Stimulated activated effector memory CD8-positive, alpha-beta T cell treated with anti-CD3 and anti-CD28 coated beads, Interleukin-12 subunit alpha, Interleukin-12 subunit beta, amount 100 ng/mL, for 72 hours (primary cell): ENCODE measurements at regions not wholly inside any gene's neighbourhood (a gene's known extent, or its start where the extent isn't known, plus 50 kb on each side); places are given as distances from the start of the nearest gene placed in this dataset.
A peak's percentile ranks its signal among the peaks of the same experiment; 100 is the strongest.

ENCODE experiments used
- ATAC-seq: fragments of 150-1000 bp; cut with Tn5 transposase; 2 replicates; pipeline ENCODE4 v1.10.0; 2021
- DNase-seq, 2 donors: peaks; one replicate each; pipeline ENCODE4 v3.0.0; 2021 to 2022; ENCODE audit warnings: low spot score in 2 of 2
- H3K27ac Mint-ChIP-seq: one replicate; pipeline ENCODE4 v1.8.0; 2022; ENCODE audit warnings: mild to moderate bottlenecking, mixed read lengths
- H3K36me3 Mint-ChIP-seq: one replicate; pipeline ENCODE4 v1.8.0; 2022; ENCODE audit warnings: mild to moderate bottlenecking, mixed read lengths
- H3K4me1 Mint-ChIP-seq: one replicate; pipeline ENCODE4 v1.8.0; 2022; ENCODE audit warnings: mixed read lengths
- H3K4me3 Mint-ChIP-seq: one replicate; pipeline ENCODE4 v1.8.0; 2022; ENCODE audit warnings: mild to moderate bottlenecking, mixed read lengths
- H3K9me3 Mint-ChIP-seq: one replicate; pipeline ENCODE4 v1.8.0; 2022; ENCODE audit warnings: mixed read lengths

DNA sequence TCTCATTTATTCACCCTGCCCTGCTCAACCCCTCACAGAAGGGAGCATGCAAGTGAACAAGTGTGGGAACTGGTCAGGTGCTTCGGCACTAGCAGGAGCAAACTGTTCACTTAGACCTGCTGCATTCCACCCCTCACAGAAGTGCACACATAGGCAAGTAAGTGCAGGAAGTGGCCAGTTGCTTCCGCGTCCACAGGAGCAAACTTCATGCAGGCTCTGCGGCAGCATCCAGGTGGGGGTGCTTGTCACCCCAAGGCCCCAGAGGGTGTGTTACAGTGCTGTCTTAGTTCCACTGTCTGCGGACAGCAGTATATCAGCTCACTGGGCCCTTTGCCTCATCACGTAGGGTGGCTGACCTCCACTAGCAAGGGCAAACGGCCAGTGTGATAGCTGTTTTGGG is 167.3 kb upstream of the AVPR1A start:
- no peaks in the 10 kb centered on the region for H3K4me1 Mint-ChIP-seq

DNA sequence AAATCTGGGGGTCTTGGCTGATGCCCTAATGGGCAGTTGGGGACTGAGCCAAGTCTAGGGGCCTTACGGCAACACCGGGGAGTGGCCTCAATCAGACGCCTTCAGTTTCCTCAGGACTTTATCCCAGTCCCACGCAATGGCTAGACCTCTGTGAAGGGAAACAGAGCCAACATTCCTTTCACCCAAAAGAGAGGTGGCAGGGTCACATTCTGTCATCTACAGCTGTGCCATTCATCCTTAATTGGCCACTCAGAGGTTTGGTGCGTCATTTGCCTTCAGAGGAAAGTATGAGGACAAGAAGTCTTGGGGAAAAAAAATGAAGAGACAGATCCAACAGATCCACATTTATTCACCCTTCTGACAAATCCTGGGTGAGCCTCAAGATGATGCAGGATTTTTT is 166.9 kb upstream of the AVPR1A start:
- ATAC-seq: no peak
- no peaks in the 10 kb centered on the region for H3K36me3 Mint-ChIP-seq
- H3K4me1 Mint-ChIP-seq: no peaks in the 10 kb centered on the region
- no peak for DNase-seq
- H3K4me3 Mint-ChIP-seq: no peak overlapping the region
- no peak overlapping the region for H3K27ac Mint-ChIP-seq
- no peaks in the 10 kb centered on the region for H3K9me3 Mint-ChIP-seq

More for the DNA sequence above, 167.3 kb upstream of the AVPR1A start:
- no peaks in the 10 kb centered on the region for H3K36me3 Mint-ChIP-seq
- DNase-seq (no peak), ATAC-seq (no peak)
- H3K27ac Mint-ChIP-seq: no peak overlapping the region
- no peaks in the 10 kb centered on the region for H3K9me3 Mint-ChIP-seq
- H3K4me3 Mint-ChIP-seq: no peak overlapping the region

DNA sequence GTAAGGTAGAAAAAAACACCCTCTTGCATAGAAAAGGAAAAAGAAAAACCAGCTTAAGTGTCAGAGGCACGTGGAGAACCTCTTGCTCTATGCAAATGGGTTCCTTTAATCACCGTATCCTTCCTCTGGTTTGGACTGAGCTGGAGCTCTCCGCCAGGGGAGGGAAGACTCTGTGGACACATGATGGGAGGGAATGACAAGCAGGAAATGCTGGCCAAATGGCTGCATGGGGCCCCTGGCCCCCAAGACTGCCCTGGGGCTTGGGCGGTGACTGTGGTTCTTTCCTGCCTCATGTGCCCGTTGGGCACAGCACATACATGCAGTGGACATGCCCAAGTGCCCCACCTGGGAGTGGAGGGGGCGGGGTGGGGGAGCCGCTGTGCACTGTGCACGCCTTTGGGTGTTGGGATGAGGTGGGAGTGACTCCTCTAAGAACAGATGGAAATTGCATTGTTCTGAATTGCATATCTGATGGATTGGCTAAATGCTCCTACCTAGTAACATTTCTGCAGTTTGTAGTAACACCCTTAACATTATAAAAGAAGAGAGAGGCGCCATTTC is 166.4 kb upstream of the AVPR1A start:
- Mint-ChIP-seq H3K9me3 (no peaks in the 10 kb centered on the region), H3K36me3 (no peaks in the 10 kb centered on the region), H3K4me1 (no peaks in the 10 kb centered on the region), H3K4me3 (no peak overlapping the region), H3K27ac (no peak overlapping the region)
- DNase-seq: no peak
- ATAC-seq: peak; percentile 20

DNA sequence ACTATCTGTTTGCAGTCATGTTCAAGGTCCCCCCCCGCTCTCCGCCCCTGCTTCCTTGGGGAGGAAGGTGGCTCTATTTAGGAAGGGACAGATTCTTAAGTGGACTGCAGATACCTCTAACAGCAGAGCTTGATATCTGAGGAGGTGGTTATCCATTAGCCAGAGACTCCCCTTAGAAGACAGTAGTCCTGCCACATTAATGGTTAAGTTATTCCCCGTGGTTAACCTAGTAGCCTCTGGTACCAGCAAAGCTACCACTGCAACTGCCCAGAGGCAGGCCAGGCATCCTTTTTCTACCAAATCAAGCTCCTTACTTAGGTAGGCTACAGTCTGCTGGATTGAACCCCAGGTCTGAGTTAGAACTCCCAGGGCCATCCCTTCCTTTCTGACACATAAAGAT is 162.1 kb upstream of the AVPR1A start:
- ATAC-seq (no peak), DNase-seq (no peak)
- H3K4me3 Mint-ChIP-seq: no peak overlapping the region
- H3K27ac Mint-ChIP-seq: no peak overlapping the region
- H3K9me3 Mint-ChIP-seq: peaks cover 12% of the 10 kb centered on the region
- no peaks in the 10 kb centered on the region for H3K36me3 Mint-ChIP-seq
- no peaks in the 10 kb centered on the region for H3K4me1 Mint-ChIP-seq

DNA sequence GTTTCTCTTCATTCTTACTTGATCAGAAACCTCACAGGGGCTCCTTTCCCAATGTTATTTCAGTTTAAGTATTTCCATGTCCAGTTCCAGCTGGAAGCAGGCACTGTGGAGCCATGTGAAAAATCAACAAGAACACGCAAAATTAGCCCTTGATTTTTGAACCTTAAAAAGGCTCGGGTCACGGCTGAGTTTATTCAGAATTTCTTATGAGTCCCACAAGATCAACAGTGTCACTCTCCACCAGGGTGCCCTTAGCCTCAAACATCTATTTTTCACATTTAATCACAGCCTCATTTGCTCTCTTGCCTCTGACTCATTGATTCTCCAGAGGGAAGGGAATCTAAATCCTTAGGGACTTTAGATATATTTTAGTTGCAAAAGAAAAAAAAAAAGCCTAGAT is 157.7 kb upstream of the AVPR1A start:
- Mint-ChIP-seq H3K4me1 (no peaks in the 10 kb centered on the region), H3K4me3 (no peak overlapping the region), H3K9me3 (peaks cover 12% of the 10 kb centered on the region), H3K27ac (no peak overlapping the region), H3K36me3 (no peaks in the 10 kb centered on the region)
- no peak for ATAC-seq
- DNase-seq: no peak

DNA sequence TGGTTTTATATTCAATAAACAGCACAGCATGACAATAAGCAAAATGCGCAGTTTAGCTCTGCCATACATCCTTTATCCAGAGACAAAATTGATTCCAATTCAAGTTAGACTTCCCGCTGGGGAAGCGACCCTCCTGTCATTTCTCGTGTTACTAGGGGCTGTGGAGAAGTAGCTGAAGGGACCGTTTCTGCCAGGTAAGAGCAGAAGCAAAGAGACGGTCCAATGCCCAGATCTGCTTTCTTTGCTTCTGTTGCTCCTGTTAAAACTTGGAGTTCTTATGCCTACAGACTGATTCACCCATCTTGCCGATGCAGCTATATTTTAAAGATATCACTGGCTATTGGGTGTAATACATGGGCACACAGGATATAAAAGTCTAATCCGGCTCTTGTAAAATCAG is 156.8 kb upstream of the AVPR1A start:
- no peak for ATAC-seq
- Mint-ChIP-seq H3K9me3 (peaks cover 12% of the 10 kb centered on the region), H3K4me3 (no peak overlapping the region), H3K36me3 (no peaks in the 10 kb centered on the region), H3K4me1 (no peaks in the 10 kb centered on the region), H3K27ac (no peak overlapping the region)
- no peak for DNase-seq

DNA sequence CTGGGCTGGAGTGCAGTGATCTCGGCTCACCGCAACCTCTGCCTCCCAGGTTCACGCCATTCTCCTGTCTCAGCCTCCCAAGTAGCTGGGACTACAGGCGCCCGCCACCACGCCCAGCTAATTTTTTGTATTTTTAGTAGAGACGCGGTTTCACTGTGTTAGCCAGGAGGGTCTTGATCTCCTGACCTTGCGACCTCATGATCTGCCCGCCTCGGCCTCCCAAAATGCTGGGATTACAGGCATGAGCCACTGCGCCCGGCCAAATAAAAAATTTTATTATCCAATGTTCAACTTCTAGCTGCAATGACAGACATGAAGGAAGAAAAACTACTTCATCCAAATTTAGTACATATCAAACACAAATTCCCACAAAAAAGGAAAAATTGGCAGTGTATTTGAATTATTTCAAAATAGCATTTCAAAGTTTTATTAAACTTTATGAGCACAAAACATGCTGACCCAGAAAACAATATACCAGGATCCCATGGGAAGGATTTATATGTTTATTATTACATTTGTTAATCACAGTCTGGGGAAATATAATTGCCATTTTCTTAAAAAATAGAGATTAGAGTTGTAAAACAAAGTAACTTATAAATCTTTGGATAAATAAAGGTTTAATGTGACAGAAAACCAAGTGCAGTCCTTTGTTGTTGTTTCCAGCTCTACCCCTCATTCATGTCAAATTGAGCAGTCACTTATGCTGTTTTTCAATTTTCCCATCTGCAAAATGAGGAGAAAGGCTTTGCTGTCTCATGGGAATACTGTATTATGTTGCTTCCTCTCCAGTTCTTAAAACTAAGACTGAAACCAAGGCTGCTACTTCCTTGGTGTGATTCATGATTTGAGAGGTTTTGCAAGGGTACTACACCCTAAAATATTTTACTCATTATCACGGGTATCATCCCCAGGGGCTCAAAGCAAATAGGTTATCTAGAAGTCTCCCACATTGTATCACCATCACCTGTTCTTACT is 155.2 kb upstream of the AVPR1A start:
- Mint-ChIP-seq H3K4me1 (no peaks in the 10 kb centered on the region), H3K36me3 (no peaks in the 10 kb centered on the region), H3K27ac (no peak overlapping the region), H3K4me3 (no peak overlapping the region), H3K9me3 (peaks cover 9% of the 10 kb centered on the region)
- no peak for DNase-seq
- ATAC-seq: no peak

DNA sequence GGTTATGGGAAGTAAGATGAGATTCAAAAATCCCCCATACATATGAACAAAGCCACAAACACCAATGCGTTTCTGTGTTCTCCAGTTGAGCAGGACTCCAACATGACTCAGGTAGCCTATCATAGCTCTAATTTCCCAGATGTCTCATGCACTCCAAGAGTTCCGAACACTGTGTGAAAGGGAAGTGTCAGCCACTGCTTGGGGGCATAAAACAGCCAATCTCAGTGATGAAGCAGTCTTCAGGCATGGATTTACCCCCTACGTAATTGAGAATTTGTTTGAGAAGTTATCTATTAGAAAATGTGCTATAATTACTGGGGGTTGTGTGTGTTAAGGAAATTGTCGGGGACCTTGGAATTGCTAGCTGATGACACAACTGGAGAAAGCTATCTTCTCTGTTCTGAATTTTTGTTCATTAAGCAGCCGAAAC is 153.9 kb upstream of the AVPR1A start:
- no peak for ATAC-seq
- no peaks in the 10 kb centered on the region for H3K36me3 Mint-ChIP-seq
- no peak overlapping the region for H3K27ac Mint-ChIP-seq
- DNase-seq: no peak
- no peaks in the 10 kb centered on the region for H3K4me1 Mint-ChIP-seq
- H3K4me3 Mint-ChIP-seq: no peak overlapping the region
- no peaks in the 10 kb centered on the region for H3K9me3 Mint-ChIP-seq

DNA sequence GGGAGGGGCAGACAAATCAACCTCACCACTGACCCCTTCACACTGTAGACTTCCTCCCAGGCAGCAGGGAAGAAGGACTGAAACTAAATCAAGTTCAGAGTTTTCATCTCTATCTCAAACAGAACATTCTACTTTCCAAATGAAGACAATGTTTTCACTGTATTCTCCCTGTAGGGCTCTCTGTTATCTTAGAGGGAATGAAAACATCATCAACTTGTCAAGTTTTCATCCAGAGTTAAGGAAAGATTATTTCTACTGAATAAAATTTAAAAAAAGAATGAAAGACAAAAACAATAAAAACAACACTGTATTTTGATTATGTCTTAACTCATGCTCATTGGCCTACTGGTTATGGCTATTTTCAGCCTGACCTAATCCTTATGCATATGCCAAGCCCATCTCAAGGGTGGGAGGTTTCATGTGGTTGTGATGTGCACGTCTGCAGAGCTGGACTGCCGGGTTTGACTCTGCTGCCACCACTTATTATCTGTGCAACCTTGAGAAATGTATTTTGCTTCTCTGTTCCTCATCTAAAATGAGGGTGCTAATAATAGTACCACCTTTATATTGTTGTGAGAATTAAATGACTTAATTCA is 152.0 kb upstream of the AVPR1A start:
- no peaks in the 10 kb centered on the region for H3K9me3 Mint-ChIP-seq
- ATAC-seq (no peak), DNase-seq (no peak)
- H3K4me3 Mint-ChIP-seq: no peak overlapping the region
- H3K36me3 Mint-ChIP-seq: no peaks in the 10 kb centered on the region
- H3K4me1 Mint-ChIP-seq: no peaks in the 10 kb centered on the region
- no peak overlapping the region for H3K27ac Mint-ChIP-seq

DNA sequence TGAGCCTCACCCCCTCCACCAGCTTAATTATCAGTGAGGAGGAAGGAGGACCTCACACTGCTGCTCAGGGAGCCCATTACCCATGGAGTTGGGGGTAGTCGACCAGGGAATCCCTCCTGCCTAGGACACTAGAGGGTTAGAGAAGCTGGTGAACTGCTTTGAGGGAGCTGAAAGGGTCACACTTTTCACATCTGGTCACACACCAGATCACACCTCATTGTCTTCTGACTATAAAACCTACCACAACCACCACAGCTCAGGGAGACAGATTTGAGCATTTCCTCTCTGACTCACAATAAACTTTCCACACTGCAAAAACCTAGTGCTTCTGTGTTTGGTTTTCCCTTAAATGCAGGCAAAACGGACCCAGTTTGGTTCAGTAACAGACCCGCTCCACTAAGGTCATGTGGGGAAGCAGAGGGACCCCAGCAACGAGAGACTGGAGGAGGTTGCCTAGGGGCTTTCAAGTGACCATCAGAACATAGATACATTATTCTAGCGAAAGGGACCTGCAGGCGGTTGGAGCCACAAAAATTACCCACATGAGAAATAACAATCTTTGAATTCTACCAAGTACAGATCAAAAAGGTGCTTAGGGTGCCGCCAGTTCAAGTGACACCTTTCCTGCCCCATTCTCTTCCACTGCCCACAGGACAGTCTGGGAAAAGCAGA is 151.4 kb upstream of the AVPR1A start:
- no peak overlapping the region for H3K27ac Mint-ChIP-seq

DNA sequence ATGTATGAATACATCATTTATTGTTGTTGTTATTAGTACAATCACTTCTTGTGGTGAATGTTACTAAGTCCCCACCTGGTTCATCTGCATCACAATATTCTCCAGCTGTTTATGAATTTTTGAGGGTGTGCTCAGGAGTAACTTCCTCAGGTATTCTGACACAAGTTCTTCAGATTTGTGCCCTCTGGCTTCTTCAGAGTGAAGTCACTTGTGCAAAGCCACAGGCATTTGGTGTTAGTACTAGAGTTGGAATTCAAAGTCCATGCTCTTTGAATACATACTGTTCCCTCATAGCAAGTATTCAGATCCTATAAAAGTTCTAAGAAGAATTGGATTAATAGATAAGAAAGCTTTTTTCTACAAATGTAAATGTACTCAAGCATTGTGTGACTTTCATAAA is 150.3 kb upstream of the AVPR1A start:
- H3K9me3 Mint-ChIP-seq: no peaks in the 10 kb centered on the region
- H3K36me3 Mint-ChIP-seq: no peaks in the 10 kb centered on the region
- no peak for DNase-seq
- no peaks in the 10 kb centered on the region for H3K4me1 Mint-ChIP-seq
- H3K27ac Mint-ChIP-seq: no peak overlapping the region
- ATAC-seq: no peak
- H3K4me3 Mint-ChIP-seq: no peak overlapping the region

More for the DNA sequence above, 151.4 kb upstream of the AVPR1A start:
- Mint-ChIP-seq H3K4me3 (no peak overlapping the region), H3K4me1 (no peaks in the 10 kb centered on the region), H3K36me3 (no peaks in the 10 kb centered on the region), H3K9me3 (no peaks in the 10 kb centered on the region)
- DNase-seq (no peak), ATAC-seq (peak; percentile 59)

DNA sequence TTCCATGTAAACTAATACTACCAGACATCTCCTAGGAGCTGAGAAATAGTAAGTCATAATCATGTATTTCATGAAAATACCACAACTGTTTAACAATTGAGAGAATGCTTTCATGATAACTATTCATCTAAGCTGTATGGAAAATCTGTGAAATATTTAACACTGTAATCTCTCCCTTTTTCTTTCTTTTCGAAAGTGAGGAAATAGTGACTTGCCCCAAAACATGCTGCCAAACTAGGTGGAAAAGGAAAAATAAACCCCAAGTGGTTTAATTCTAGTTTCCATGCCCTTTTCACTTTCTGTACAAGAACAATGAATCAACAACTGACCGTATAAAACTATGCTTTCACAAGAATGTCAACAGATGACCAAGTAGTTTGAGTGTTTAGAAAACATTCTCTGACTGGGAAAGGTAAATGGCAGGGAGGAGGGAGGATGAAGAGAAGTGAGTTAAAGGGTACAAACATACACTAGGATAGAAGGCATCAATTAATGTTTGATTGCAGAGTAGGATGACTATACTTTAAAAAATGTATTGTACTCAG is 147.5 kb upstream of the AVPR1A start:
- no peak for DNase-seq
- Mint-ChIP-seq H3K4me1 (no peaks in the 10 kb centered on the region), H3K36me3 (no peaks in the 10 kb centered on the region), H3K9me3 (no peaks in the 10 kb centered on the region), H3K27ac (no peak overlapping the region), H3K4me3 (no peak overlapping the region)
- no peak for ATAC-seq

DNA sequence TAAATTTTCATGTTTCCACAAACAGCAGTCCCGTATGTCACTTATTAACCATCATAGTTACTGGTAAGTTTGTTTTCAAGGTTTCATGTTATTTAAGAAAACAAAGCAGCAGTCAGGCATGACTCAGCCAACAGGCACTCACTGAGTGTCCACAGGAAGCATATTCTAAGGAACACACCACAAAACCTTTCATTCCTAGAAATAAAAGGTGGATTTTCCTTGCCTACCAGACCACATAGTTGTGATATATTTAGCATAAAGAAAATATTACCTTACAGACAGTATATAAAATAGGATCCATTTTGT is 143.3 kb upstream of the AVPR1A start:
- Mint-ChIP-seq H3K27ac (no peak overlapping the region), H3K9me3 (peaks cover 2% of the 10 kb centered on the region), H3K4me3 (no peak overlapping the region), H3K36me3 (no peaks in the 10 kb centered on the region), H3K4me1 (no peaks in the 10 kb centered on the region)
- DNase-seq (no peak), ATAC-seq (no peak)

DNA sequence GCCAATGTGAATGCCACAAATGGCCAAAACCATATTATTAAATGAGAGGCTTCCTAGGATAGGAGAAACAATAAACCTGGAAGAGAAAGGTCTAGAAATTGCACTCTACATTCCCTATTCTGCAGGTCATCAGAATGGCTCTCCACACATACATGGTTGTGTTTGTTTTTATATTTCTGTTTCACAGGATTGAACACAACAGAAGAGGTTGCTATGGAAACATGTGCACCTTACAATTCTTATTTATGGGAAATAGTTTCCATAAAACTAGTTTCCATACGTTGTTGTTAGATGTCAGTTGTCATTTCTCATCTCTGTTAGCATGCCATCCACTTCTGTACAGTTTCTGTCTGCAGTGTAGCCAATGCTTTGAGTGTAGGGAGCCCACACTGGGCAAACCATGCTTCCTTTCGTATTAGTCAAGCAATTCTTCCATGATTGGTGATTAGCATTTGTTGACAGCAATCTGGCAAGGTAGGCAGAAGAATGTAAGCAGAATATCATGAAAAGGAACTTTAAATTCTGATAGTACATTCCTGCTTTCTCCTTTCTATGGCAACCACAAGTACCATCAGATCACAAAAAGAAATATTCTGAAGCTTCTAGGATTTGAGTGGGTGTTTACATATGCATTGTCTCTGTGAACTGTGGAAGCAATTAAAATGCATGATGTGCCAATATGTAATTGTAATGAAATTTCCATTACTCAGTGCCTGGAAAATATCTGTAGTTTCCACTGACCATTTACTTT is 141.6 kb upstream of the AVPR1A start:
- Mint-ChIP-seq H3K4me3 (no peak overlapping the region), H3K4me1 (no peaks in the 10 kb centered on the region), H3K9me3 (peaks cover 2% of the 10 kb centered on the region), H3K36me3 (no peaks in the 10 kb centered on the region), H3K27ac (no peak overlapping the region)
- ATAC-seq (no peak), DNase-seq (no peak)
